ENCODE measurements at regions not wholly inside any gene's neighbourhood (a gene's known extent, or its start where the extent isn't known, plus 50 kb on each side); places are given as distances from the start of the nearest gene placed in this dataset.

DNA sequence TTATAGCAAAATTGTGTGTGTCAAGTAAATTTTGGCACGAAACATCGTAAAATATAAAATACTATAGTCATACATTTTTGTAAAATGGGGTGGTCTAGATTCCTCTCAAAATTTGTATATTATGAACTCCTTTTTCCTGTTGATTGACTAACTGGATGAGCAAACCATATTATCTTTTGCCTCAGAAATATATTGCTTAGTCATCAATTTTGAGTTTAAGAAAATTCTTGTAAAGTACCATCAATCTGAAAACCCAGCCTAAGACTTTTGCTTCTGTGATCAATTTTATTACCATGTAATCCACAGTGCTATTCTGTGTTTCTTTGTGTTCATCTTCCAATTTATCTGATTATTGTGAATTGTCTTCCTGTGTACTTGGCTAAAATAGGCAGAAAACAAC lies 98.0 kb upstream of the PCDH18 start:
- Mint-ChIP-seq H3K36me3 (no peaks in the 10 kb centered on the region), H3K4me1 (no peaks in the 10 kb centered on the region), H3K27ac (no peak overlapping the region), H3K27me3 (no peaks in the 10 kb centered on the region), H3K4me3 (no peak overlapping the region), H3K9me3 (peaks cover 3 to 12% (median 4%) of the 10 kb centered on the region in 3 donors)
- Histone ChIP-seq H3K4me1 (ENCODE audit: control insufficient read depth in 1 of 2, extremely low read depth in 1 of 2, insufficient read depth in 2 of 2, low read length in 2 of 2) (no peaks in the 10 kb centered on the region), H3K27ac (ENCODE audit: low read length) (no peak overlapping the region), H3K27me3 (replicated peaks in 1 of 2; ENCODE audit: control insufficient read depth in 2 of 2, extremely low read depth in 1 of 2, insufficient read depth in 2 of 2, low read length in 1 of 2) (peaks cover 0 to 3% of the 10 kb centered on the region in 2 experiments), H3K9me3 (no peaks in the 10 kb centered on the region), H3K36me3 (ENCODE audit: control insufficient read depth in 2 of 2, extremely low read depth in 1 of 2, insufficient read depth in 1 of 2, low read length in 1 of 2) (no peaks in the 10 kb centered on the region), H3K4me3 (ENCODE audit: control insufficient read depth in 1 of 2, extremely low read depth in 1 of 2, low read length in 1 of 2) (no peak overlapping the region)
- POLR2A ChIA-PET: no interaction called here
- WGBS (ENCODE audit: insufficient coverage): no CpG with 5 or more reads among the region's 2 CpGs
- CTCF ChIA-PET: interaction anchor here in 1 of 2 donors (0.7 kb wide), 1 partner anchor 8 kb away, joined by 3 read pairs; no protein-coding TSS in a partner anchor
- DNase-seq (no peak), ATAC-seq (replicated peaks in 1 of 4) (no peak)

DNA sequence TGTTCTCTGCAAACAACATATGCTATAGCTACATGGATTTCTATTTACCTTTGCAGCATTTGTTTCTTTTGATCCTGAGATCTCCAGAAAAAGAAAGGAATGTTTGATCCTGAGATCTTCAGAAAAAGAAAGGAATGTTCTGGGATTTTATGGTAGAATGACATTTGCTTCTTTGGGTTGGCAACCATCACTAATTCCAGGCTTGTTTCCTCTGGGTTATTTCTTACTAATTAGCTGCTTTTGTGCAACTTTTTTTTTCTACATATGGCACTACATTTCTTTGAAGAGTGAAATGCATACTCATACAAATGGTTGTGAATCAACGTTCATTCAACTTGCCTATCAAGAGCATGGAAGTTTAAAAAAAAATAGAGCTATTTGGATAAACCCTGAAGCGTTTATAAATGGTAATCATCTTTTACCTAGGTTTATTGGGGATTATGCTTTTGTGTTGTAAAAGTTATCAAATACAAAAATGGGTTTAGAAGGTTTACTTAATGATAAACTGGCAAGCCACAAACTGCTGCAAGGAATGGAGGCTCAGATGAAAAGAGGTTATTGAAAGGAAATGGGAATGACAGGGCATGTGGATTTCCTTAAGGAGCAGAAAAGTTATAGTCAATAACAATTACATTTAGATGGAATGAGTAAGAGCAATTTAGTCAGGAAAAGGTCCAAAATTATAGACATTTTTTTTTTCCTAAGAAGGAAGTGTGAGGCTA lies 95.6 kb upstream of the PCDH18 start:
- H3K4me3 Mint-ChIP-seq: no peak overlapping the region
- H3K4me3 ChIP-seq (ENCODE audit: control insufficient read depth in 1 of 2, extremely low read depth in 1 of 2, low read length in 1 of 2): no peak overlapping the region
- no peaks in the 10 kb centered on the region for H3K27me3 Mint-ChIP-seq
- DNase-seq (no peak), ATAC-seq (replicated peaks in 1 of 4) (no peak)
- no CpG with 5 or more reads among the region's 2 CpGs for WGBS (ENCODE audit: insufficient coverage)
- H3K27me3 ChIP-seq (replicated peaks in 1 of 2; ENCODE audit: control insufficient read depth in 2 of 2, extremely low read depth in 1 of 2, insufficient read depth in 2 of 2, low read length in 1 of 2): peaks cover 0 to 3% of the 10 kb centered on the region in 2 experiments
- POLR2A ChIA-PET: no interaction called here
- H3K9me3 Mint-ChIP-seq: peaks cover 2 to 8% (median 4%) of the 10 kb centered on the region in 3 donors
- H3K27ac Mint-ChIP-seq: no peak overlapping the region
- H3K27ac ChIP-seq (ENCODE audit: low read length): no peak overlapping the region
- no peaks in the 10 kb centered on the region for H3K4me1 Mint-ChIP-seq
- no peaks in the 10 kb centered on the region for H3K9me3 ChIP-seq
- CTCF ChIA-PET: no interaction called here
- no peaks in the 10 kb centered on the region for H3K4me1 ChIP-seq (ENCODE audit: control insufficient read depth in 1 of 2, extremely low read depth in 1 of 2, insufficient read depth in 2 of 2, low read length in 2 of 2)
- H3K36me3 Mint-ChIP-seq: no peaks in the 10 kb centered on the region
- no peaks in the 10 kb centered on the region for H3K36me3 ChIP-seq (ENCODE audit: control insufficient read depth in 2 of 2, extremely low read depth in 1 of 2, insufficient read depth in 1 of 2, low read length in 1 of 2)

DNA sequence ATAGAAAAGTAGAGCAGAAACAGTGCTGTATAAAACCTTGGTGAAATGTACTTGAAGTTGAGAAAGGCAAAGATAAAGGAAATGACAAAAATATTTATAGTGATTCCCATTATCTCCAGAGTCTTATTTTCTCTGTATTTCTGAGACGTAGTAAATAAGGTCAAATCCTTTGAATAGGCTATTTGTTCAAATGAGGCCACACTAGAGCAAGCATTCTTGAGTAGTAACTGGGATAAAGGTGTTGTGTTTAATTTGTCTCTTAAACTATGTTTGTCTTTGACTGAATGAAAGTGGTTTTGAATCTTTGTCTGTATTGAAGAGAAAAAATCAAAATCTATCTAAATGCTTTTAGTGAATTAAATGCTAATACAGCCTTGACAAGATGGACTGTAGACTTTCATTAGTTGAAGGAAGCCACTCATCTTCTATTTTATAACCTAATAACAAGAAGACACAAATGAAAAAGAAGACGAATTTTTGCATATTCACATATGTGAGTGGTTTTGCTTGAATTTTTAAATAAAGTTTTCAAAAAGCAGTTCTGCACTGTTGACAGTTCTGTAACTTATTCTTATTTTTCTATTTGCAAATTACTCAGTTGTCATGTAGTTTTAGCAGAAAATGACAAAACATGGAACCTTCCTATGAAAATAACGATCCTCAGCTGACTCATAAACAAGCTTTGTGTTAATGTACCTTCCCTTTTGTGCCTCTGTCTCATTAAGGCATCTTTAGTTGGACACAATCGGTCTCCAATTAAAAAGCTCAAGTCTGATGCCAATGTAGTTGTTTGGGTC lies 94.8 kb upstream of the PCDH18 start:
- Mint-ChIP-seq H3K36me3 (no peaks in the 10 kb centered on the region), H3K4me3 (no peak overlapping the region), H3K9me3 (peaks cover 2 to 5% (median 4%) of the 10 kb centered on the region in 3 donors), H3K27me3 (no peaks in the 10 kb centered on the region), H3K4me1 (no peaks in the 10 kb centered on the region), H3K27ac (no peak overlapping the region)
- ATAC-seq (replicated peaks in 1 of 4) (no peak), DNase-seq (no peak)
- Histone ChIP-seq H3K9me3 (no peaks in the 10 kb centered on the region), H3K27ac (ENCODE audit: low read length) (no peak overlapping the region), H3K27me3 (replicated peaks in 1 of 2; ENCODE audit: control insufficient read depth in 2 of 2, extremely low read depth in 1 of 2, insufficient read depth in 2 of 2, low read length in 1 of 2) (peaks cover 0 to 3% of the 10 kb centered on the region in 2 experiments), H3K36me3 (ENCODE audit: control insufficient read depth in 2 of 2, extremely low read depth in 1 of 2, insufficient read depth in 1 of 2, low read length in 1 of 2) (no peaks in the 10 kb centered on the region), H3K4me1 (ENCODE audit: control insufficient read depth in 1 of 2, extremely low read depth in 1 of 2, insufficient read depth in 2 of 2, low read length in 2 of 2) (no peaks in the 10 kb centered on the region), H3K4me3 (ENCODE audit: control insufficient read depth in 1 of 2, extremely low read depth in 1 of 2, low read length in 1 of 2) (no peak overlapping the region)
- ChIA-PET CTCF (no interaction called here), POLR2A (no interaction called here)
- WGBS (ENCODE audit: insufficient coverage): no CpG with 5 or more reads among the region's 4 CpGs

DNA sequence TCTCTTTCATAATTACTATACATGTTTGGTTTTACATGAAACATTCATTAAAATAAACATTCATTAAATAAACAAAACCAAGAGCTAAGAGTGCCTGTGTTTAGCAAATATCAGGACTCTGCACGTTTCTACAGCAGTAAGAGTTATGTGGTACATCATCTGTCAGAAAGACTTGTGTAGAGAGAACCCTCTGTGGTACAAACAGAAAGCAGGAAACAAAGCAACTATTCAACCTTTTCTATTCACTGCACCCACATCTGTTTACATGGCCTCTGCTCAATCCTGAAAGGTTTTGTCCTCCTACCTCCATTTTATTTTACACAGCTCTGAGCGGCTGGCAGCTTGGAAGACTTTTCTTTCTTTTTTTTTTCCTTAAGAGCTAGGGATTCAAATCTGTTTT lies 90.7 kb upstream of the PCDH18 start:
- no peaks in the 10 kb centered on the region for H3K9me3 ChIP-seq
- Mint-ChIP-seq H3K4me1 (no peaks in the 10 kb centered on the region), H3K9me3 (peaks cover 3 to 4% (median 3%) of the 10 kb centered on the region in 3 donors), H3K36me3 (no peaks in the 10 kb centered on the region), H3K4me3 (no peak overlapping the region), H3K27me3 (no peaks in the 10 kb centered on the region), H3K27ac (no peak overlapping the region)
- ChIA-PET CTCF (no interaction called here), POLR2A (no interaction called here)
- H3K27ac ChIP-seq (ENCODE audit: low read length): no peak overlapping the region
- no peaks in the 10 kb centered on the region for H3K4me1 ChIP-seq (ENCODE audit: control insufficient read depth in 1 of 2, extremely low read depth in 1 of 2, insufficient read depth in 2 of 2, low read length in 2 of 2)
- no peaks in the 10 kb centered on the region for H3K36me3 ChIP-seq (ENCODE audit: control insufficient read depth in 2 of 2, extremely low read depth in 1 of 2, insufficient read depth in 1 of 2, low read length in 1 of 2)
- H3K27me3 ChIP-seq (replicated peaks in 1 of 2; ENCODE audit: control insufficient read depth in 2 of 2, extremely low read depth in 1 of 2, insufficient read depth in 2 of 2, low read length in 1 of 2): no peaks in the 10 kb centered on the region
- H3K4me3 ChIP-seq (ENCODE audit: control insufficient read depth in 1 of 2, extremely low read depth in 1 of 2, low read length in 1 of 2): no peak overlapping the region
- no peak for DNase-seq
- no peak for ATAC-seq (replicated peaks in 1 of 4)
- 20% methylated on average over 1 of the region's 2 CpGs for WGBS (ENCODE audit: insufficient coverage)

DNA sequence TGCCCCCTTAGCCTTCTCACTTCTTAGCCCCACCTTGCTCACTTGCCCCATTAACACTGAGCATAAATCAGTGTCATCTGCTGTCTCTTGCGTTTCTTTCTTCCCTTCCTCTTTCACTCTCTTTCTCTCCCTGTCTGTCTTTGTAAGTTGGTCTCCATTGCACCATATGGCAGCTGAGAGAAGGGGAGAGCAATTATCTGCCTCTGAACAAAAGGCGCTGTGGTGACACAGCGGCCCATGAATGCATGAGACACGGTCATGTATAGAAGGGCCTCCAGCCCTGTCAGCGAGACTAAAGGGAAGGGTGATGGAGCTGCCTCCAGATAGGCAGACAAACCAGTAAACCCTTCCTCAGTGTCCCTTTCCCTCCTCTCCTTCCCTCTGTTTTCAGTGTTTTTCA lies 88.8 kb upstream of the PCDH18 start:
- Histone ChIP-seq H3K27ac (ENCODE audit: low read length) (no peak overlapping the region), H3K36me3 (ENCODE audit: control insufficient read depth in 2 of 2, extremely low read depth in 1 of 2, insufficient read depth in 1 of 2, low read length in 1 of 2) (no peaks in the 10 kb centered on the region), H3K4me1 (ENCODE audit: control insufficient read depth in 1 of 2, extremely low read depth in 1 of 2, insufficient read depth in 2 of 2, low read length in 2 of 2) (no peaks in the 10 kb centered on the region), H3K4me3 (ENCODE audit: control insufficient read depth in 1 of 2, extremely low read depth in 1 of 2, low read length in 1 of 2) (no peak overlapping the region), H3K27me3 (replicated peaks in 1 of 2; ENCODE audit: control insufficient read depth in 2 of 2, extremely low read depth in 1 of 2, insufficient read depth in 2 of 2, low read length in 1 of 2) (no peaks in the 10 kb centered on the region), H3K9me3 (no peaks in the 10 kb centered on the region)
- Mint-ChIP-seq H3K9me3 (peaks cover 3 to 5% (median 3%) of the 10 kb centered on the region in 3 donors), H3K27ac (no peak overlapping the region), H3K4me3 (no peak overlapping the region), H3K4me1 (no peaks in the 10 kb centered on the region), H3K36me3 (no peaks in the 10 kb centered on the region), H3K27me3 (no peaks in the 10 kb centered on the region)
- CTCF ChIA-PET: no interaction called here
- no peak for DNase-seq
- no peak for ATAC-seq (replicated peaks in 1 of 4)
- no CpG with 5 or more reads among the region's 5 CpGs for WGBS (ENCODE audit: insufficient coverage)
- POLR2A ChIA-PET: no interaction called here

DNA sequence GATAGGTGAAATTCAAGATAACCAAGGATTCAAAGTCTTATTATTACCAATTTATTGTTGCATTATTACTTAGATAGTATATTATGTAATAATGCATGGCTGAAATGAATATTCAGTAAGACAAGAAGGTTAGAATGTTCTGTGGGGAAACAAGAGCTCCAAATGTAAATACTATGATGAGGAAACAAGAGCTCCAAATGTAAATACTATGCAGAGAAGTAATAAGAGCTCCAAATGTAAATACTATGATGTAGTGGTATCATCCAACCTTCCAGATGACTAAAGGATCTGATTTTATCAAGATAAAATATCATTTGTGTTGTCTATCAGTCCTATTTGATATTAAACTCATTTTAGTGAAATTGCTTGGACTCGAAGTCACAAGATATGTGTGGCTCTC lies 82.2 kb upstream of the PCDH18 start:
- Histone ChIP-seq H3K4me3 (ENCODE audit: control insufficient read depth in 1 of 2, extremely low read depth in 1 of 2, low read length in 1 of 2) (no peak overlapping the region), H3K4me1 (ENCODE audit: control insufficient read depth in 1 of 2, extremely low read depth in 1 of 2, insufficient read depth in 2 of 2, low read length in 2 of 2) (no peaks in the 10 kb centered on the region), H3K9me3 (no peaks in the 10 kb centered on the region), H3K27me3 (replicated peaks in 1 of 2; ENCODE audit: control insufficient read depth in 2 of 2, extremely low read depth in 1 of 2, insufficient read depth in 2 of 2, low read length in 1 of 2) (no peaks in the 10 kb centered on the region), H3K27ac (ENCODE audit: low read length) (no peak overlapping the region), H3K36me3 (ENCODE audit: control insufficient read depth in 2 of 2, extremely low read depth in 1 of 2, insufficient read depth in 1 of 2, low read length in 1 of 2) (no peaks in the 10 kb centered on the region)
- Mint-ChIP-seq H3K4me3 (no peak overlapping the region), H3K9me3 (peaks cover 6 to 10% (median 10%) of the 10 kb centered on the region in 3 donors), H3K27ac (no peak overlapping the region), H3K36me3 (no peaks in the 10 kb centered on the region), H3K27me3 (no peaks in the 10 kb centered on the region), H3K4me1 (no peaks in the 10 kb centered on the region)
- POLR2A ChIA-PET: no interaction called here
- WGBS (ENCODE audit: insufficient coverage): 60% methylated on average over 1 of the region's 1 CpG
- DNase-seq (no peak), ATAC-seq (replicated peaks in 1 of 4) (no peak)
- CTCF ChIA-PET: no interaction called here
